ENCODE measurements at regions not wholly inside any gene's neighbourhood (a gene's known extent, or its start where the extent isn't known, plus 50 kb on each side); places are given as distances from the start of the nearest gene placed in this dataset. TPM values are rescaled to one million over a fixed set of nuclear protein-coding genes. Genes with fewer than 3 reads are reported as not detected.

GRCh38 chrX:26347171-26347570 is 131.2 kb downstream of the MAGEB5 start:
- no peak overlapping the region for H3K4me3 ChIP-seq (ENCODE audit: low read depth, low read length)
- DNase-seq (ENCODE audit: low read depth) = no peak
- no peak for TF ChIP-seq CTCF (IDR thresholded peaks at IDR 0.05; ENCODE audit: insufficient read depth, low read length)

- no peak for DNase-seq (ENCODE audit: low read depth)
- H3K4me3 ChIP-seq (ENCODE audit: low read depth, low read length) = no peak overlapping the region
- TF ChIP-seq CTCF (IDR thresholded peaks at IDR 0.05; ENCODE audit: insufficient read depth, low read length) = no peak
Observed at GRCh38 chrX:26334232-26334631, 118.3 kb downstream of the MAGEB5 start.

GRCh38 chrX:26328608-26329319 is 112.8 kb downstream of the MAGEB5 start:
- no peak for TF ChIP-seq CTCF (IDR thresholded peaks at IDR 0.05; ENCODE audit: insufficient read depth, low read length)
- no peak overlapping the region for H3K4me3 ChIP-seq (ENCODE audit: low read depth, low read length)
- DNase-seq (ENCODE audit: low read depth) = no peak

GRCh38 chrX:26309262-26309661 is 93.3 kb downstream of the MAGEB5 start:
- DNase-seq (ENCODE audit: low read depth) = no peak
- H3K4me3 ChIP-seq (ENCODE audit: low read depth, low read length) = no peak overlapping the region
- TF ChIP-seq CTCF (IDR thresholded peaks at IDR 0.05; ENCODE audit: insufficient read depth, low read length) = no peak

GRCh38 chrX:26295425-26295824 is 79.5 kb downstream of the MAGEB5 start:
- TF ChIP-seq CTCF (IDR thresholded peaks at IDR 0.05; ENCODE audit: insufficient read depth, low read length) = no peak
- no peak overlapping the region for H3K4me3 ChIP-seq (ENCODE audit: low read depth, low read length)
- DNase-seq (ENCODE audit: low read depth) = peak; percentile 1

GRCh38 chrX:26286836-26287235 is 70.9 kb downstream of the MAGEB5 start:
- no peak for DNase-seq (ENCODE audit: low read depth)
- H3K4me3 ChIP-seq (ENCODE audit: low read depth, low read length) = no peak overlapping the region
- TF ChIP-seq CTCF (IDR thresholded peaks at IDR 0.05; ENCODE audit: insufficient read depth, low read length) = no peak

Small RNAs in the stretch of these regions (small RNA-seq; reads per million reads assigned to genes)
- gene AC005345.1 = not detected
- gene RF00019 = not detected
- not detected for gene RNU1-142P
